ENCODE measurements at regions not wholly inside any gene's neighbourhood (a gene's known extent, or its start where the extent isn't known, plus 50 kb on each side); places are given as distances from the start of the nearest gene placed in this dataset.

GRCh38 chr9:101904845-101905244 is 166.4 kb upstream of the GRIN3A start:
- ChIA-PET POLR2A (no interaction called here), CTCF (no interaction called here)
- intact Hi-C loops (cut with micrococcal nuclease; ENCODE audit: unreplicated experiment) (no loop called here), in situ Hi-C loops (cut with HindIII; ENCODE audit: low pct_unique_long_range_greater_than_20kb, low sequenced_read_pairs) (no loop called here)
- Histone ChIP-seq H3K9me3 (ENCODE audit: control insufficient read depth, insufficient read depth, low read depth, low read length) (no peaks in the 10 kb centered on the region), H3K4me3 (ENCODE audit: low read depth in 2 of 2, low read length in 2 of 2) (no peak overlapping the region), H3K27ac (ENCODE audit: low read length) (no peak overlapping the region), H3K36me3 (ENCODE audit: control insufficient read depth, insufficient read depth, low read length) (no peaks in the 10 kb centered on the region), H3K4me1 (ENCODE audit: control insufficient read depth, insufficient read depth, low read length) (no peaks in the 10 kb centered on the region), H3K27me3 (ENCODE audit: control insufficient read depth, insufficient read depth, low read length) (no peaks in the 10 kb centered on the region)
- no peak for TF ChIP-seq SIN3A (IDR thresholded peaks at IDR 0.05; ENCODE audit: borderline replicate concordance, insufficient read depth, low read depth, low read length)
- no peak for TF ChIP-seq CTCF (IDR thresholded peaks at IDR 0.05)
- no peak for TF ChIP-seq TCF7L2 (IDR thresholded peaks at IDR 0.05; ENCODE audit: low read depth, low read length)
- TF ChIP-seq REST (IDR thresholded peaks at IDR 0.05; ENCODE audit: insufficient read depth in 1 of 2, low read depth in 2 of 2, low read length in 1 of 2), result no peak
- no peak for TF ChIP-seq POLR2AphosphoS5 (IDR thresholded peaks at IDR 0.05; ENCODE audit: low read depth, low read length)
- ATAC-seq (no peak), DNase-seq (ENCODE audit: low read depth, low spot score) (no peak)
- no TSS peak for BruUV-seq (replicated peaks)

GRCh38 chr9:101902051-101902450 is 163.6 kb upstream of the GRIN3A start:
- Histone ChIP-seq H3K27ac (ENCODE audit: low read length) (no peak overlapping the region), H3K36me3 (ENCODE audit: control insufficient read depth, insufficient read depth, low read length) (no peaks in the 10 kb centered on the region), H3K9me3 (ENCODE audit: control insufficient read depth, insufficient read depth, low read depth, low read length) (no peaks in the 10 kb centered on the region), H3K27me3 (ENCODE audit: control insufficient read depth, insufficient read depth, low read length) (no peaks in the 10 kb centered on the region), H3K4me3 (ENCODE audit: low read depth in 2 of 2, low read length in 2 of 2) (no peak overlapping the region), H3K4me1 (ENCODE audit: control insufficient read depth, insufficient read depth, low read length) (no peaks in the 10 kb centered on the region)
- in situ Hi-C loops (cut with HindIII; ENCODE audit: low pct_unique_long_range_greater_than_20kb, low sequenced_read_pairs) (no loop called here), intact Hi-C loops (cut with micrococcal nuclease; ENCODE audit: unreplicated experiment) (no loop called here)
- ATAC-seq (no peak), DNase-seq (ENCODE audit: low read depth, low spot score) (no peak)
- no TSS peak for BruUV-seq (replicated peaks)
- POLR2A ChIA-PET, result no interaction called here
- CTCF ChIA-PET, result no interaction called here
- TF ChIP-seq POLR2AphosphoS5 (IDR thresholded peaks at IDR 0.05; ENCODE audit: low read depth, low read length) (no peak), CTCF (IDR thresholded peaks at IDR 0.05) (no peak), TCF7L2 (IDR thresholded peaks at IDR 0.05; ENCODE audit: low read depth, low read length) (no peak), SIN3A (IDR thresholded peaks at IDR 0.05; ENCODE audit: borderline replicate concordance, insufficient read depth, low read depth, low read length) (no peak), REST (IDR thresholded peaks at IDR 0.05; ENCODE audit: insufficient read depth in 1 of 2, low read depth in 2 of 2, low read length in 1 of 2) (no peak)
